Sigmoid colon (tissue), 4 donors: ENCODE measurements at regions not wholly inside any gene's neighbourhood (a gene's known extent, or its start where the extent isn't known, plus 50 kb on each side); places are given as distances from the start of the nearest gene placed in this dataset.

Experiments
- EP300 ChIP-seq, 4 donors: sonication (generic); formaldehyde crosslinking; IDR thresholded peaks; one replicate each; pipeline ENCODE4 v1.6.1; 2017; ENCODE audit warnings: antibody characterized with exemption in 4 of 4
- POLR2A ChIP-seq, 2 donors: fragments of 450-650 bp; IDR thresholded peaks; one replicate each; pipeline ENCODE4 v1.6.1; 2016; ENCODE audit warnings: antibody characterized with exemption in 2 of 2, mild to moderate bottlenecking in 2 of 2, moderate library complexity in 2 of 2
- POLR2AphosphoS5 ChIP-seq, 4 donors: sonication (generic); formaldehyde crosslinking; IDR thresholded peaks; one replicate each; pipeline ENCODE4 v1.6.1; 2017; ENCODE audit warnings: antibody characterized with exemption in 4 of 4
- TF ChIP-seq, protein P1 (sequence below), 4 experiments: fragments of 450-650 bp in 3 of 4; fragments of 200-600 bp in 1 of 4; IDR thresholded peaks; one replicate each; pipeline ENCODE4 v1.5.1; 2016 to 2019; ENCODE audit warnings: antibody characterized with exemption in 4 of 4, mild to moderate bottlenecking in 3 of 4, moderate library complexity in 2 of 4

DNA sequence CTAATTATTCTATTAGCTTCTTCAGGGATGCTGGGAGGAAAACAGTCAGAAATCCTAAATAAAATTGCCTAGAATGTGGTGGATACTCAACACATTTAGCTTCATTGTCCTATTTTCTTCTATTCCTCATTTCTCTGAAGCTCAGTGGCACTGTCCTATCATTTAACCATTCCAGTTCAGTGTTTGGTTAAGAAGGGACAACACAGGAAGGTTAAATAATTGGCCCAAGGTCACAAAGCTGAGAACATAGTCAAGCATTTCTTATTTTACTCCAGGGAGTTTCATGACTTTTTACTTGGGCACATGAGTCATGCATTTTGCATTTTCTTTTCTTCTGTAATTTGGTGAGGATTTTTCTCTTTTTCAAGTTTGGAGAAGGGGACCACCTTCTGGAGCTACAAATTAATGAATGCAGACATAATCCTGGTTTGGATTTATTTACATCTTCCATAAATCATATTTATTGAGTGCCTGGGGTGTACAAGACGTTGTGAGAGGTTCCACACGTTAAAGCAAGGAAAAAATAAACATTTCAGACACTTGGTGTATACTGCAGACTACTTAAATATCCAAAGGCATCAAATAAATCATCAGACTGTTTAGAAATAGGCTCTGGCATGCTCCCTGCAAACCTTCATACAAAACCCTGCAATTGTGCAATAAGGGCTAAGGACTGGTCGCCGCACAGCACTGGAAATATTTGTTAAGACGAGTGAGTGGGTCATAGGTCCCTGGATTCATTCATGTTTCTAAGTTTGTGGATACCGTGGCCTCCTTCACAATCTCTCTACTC is 263.9 kb downstream of the MAF start:
- TF ChIP-seq, protein P1, sequence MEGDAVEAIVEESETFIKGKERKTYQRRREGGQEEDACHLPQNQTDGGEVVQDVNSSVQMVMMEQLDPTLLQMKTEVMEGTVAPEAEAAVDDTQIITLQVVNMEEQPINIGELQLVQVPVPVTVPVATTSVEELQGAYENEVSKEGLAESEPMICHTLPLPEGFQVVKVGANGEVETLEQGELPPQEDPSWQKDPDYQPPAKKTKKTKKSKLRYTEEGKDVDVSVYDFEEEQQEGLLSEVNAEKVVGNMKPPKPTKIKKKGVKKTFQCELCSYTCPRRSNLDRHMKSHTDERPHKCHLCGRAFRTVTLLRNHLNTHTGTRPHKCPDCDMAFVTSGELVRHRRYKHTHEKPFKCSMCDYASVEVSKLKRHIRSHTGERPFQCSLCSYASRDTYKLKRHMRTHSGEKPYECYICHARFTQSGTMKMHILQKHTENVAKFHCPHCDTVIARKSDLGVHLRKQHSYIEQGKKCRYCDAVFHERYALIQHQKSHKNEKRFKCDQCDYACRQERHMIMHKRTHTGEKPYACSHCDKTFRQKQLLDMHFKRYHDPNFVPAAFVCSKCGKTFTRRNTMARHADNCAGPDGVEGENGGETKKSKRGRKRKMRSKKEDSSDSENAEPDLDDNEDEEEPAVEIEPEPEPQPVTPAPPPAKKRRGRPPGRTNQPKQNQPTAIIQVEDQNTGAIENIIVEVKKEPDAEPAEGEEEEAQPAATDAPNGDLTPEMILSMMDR (IDR thresholded peaks at IDR 0.05) = no peak
- no peak for TF ChIP-seq POLR2A (IDR thresholded peaks at IDR 0.05)
- peak in 3 of 4 donors; percentile 32 to 81 (median 42) for TF ChIP-seq EP300 (IDR thresholded peaks at IDR 0.05)
- peak; percentile 55 to 87 (median 86) for TF ChIP-seq POLR2AphosphoS5 (IDR thresholded peaks at IDR 0.05)
